Muscle layer of duodenum (tissue), 2 donors: ENCODE measurements at regions not wholly inside any gene's neighbourhood (a gene's known extent, or its start where the extent isn't known, plus 50 kb on each side); places are given as distances from the start of the nearest gene placed in this dataset.
"Not testable (repeated sequence)": the region's sequence is repeated elsewhere in the genome, so short reads cannot be mapped to it uniquely, and the experiment has no call there.

Experiments used
- H3K27ac ChIP-seq: one replicate; pipeline ENCODE4 v1.7.0; 2013; ENCODE audit warnings: mild to moderate bottlenecking, low read length
- H3K27me3 ChIP-seq: one replicate; pipeline ENCODE4 v1.7.0; 2013; ENCODE audit warnings: low read depth, mild to moderate bottlenecking, control low read depth, low read length
- H3K36me3 ChIP-seq, 2 donors: one replicate each; pipeline ENCODE4 v1.7.0; 2013; ENCODE audit warnings: low read length in 2 of 2, control low read depth in 1 of 2, mild to moderate bottlenecking in 1 of 2; ENCODE audit not compliant: insufficient read depth in 2 of 2, control insufficient read depth in 1 of 2
- H3K4me1 ChIP-seq, 2 donors: one replicate each; pipeline ENCODE4 v1.7.0; 2013; ENCODE audit warnings: low read length in 2 of 2, mild to moderate bottlenecking in 2 of 2, control low read depth in 1 of 2, moderate library complexity in 1 of 2; ENCODE audit not compliant: insufficient read depth in 2 of 2, control insufficient read depth in 1 of 2
- H3K4me3 ChIP-seq, 2 donors: one replicate each; pipeline ENCODE4 v1.7.0; 2013; ENCODE audit warnings: low read length in 2 of 2, low read depth in 1 of 2, mild to moderate bottlenecking in 1 of 2
- H3K9me3 ChIP-seq, 2 donors: one replicate each; pipeline ENCODE4 v1.7.0; 2013; ENCODE audit warnings: low read length in 2 of 2, control low read depth in 1 of 2, mild to moderate bottlenecking in 1 of 2; ENCODE audit not compliant: control insufficient read depth in 1 of 2
- donor health status: healthy.

GRCh38 chr10:109592391-109592790 is 330.9 kb downstream of the XPNPEP1 start:
- no peaks in the 10 kb centered on the region for H3K4me1 ChIP-seq
- no peaks in the 10 kb centered on the region for H3K27me3 ChIP-seq
- no peak overlapping the region for H3K4me3 ChIP-seq
- H3K27ac ChIP-seq: no peak overlapping the region
- peaks cover 0 to 2% of the 10 kb centered on the region in 2 donors for H3K9me3 ChIP-seq
- no peaks in the 10 kb centered on the region for H3K36me3 ChIP-seq

DNA sequence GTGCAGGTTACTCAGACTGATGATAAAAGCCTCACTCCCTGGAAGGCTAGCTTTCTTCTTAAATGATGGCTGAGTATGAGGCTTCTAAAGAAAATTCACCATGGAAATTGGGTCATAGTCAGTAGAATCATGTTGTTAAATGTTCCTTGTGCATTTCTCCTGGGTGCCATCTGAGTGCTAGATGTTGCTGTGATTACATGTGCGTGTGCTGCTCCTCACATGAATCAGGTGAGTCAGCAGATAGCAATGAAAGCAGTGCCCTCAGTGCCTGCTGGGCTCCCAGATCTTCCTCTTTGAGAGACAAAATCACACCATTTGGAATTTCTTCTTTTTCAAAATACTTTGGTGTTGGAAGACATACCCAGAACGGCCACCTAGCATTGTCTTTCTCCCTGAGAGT is 331.7 kb downstream of the XPNPEP1 start:
- H3K27ac ChIP-seq: no peak overlapping the region

DNA sequence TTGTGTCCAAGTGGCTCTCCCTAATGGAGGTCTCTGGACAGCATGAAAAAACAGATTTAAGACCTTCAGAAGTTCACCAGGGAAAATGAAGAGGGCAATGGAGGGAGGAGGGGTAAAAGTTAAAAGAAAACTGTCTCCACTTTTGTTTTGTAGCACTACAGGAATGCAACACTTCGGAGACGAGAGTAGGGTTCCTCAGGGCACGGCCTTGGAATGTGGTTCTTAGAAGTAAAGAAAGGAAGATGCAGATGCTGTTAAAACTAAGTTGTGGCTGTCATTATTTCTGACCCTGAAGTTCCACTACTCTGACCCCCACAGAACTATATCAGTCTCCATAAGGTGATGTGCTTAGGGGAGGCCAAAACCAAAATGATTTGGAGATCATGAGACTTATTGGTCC is 335.1 kb downstream of the XPNPEP1 start:
- Histone ChIP-seq H3K4me1 (no peaks in the 10 kb centered on the region), H3K9me3 (no peaks in the 10 kb centered on the region), H3K4me3 (no peak overlapping the region), H3K27ac (no peak overlapping the region), H3K27me3 (no peaks in the 10 kb centered on the region), H3K36me3 (no peaks in the 10 kb centered on the region)

More for the DNA sequence above, 331.7 kb downstream of the XPNPEP1 start:
- H3K27me3 ChIP-seq: no peaks in the 10 kb centered on the region
- H3K9me3 ChIP-seq: peaks cover 0 to 2% of the 10 kb centered on the region in 2 donors
- H3K4me3 ChIP-seq: no peak overlapping the region
- no peaks in the 10 kb centered on the region for H3K36me3 ChIP-seq
- H3K4me1 ChIP-seq: no peaks in the 10 kb centered on the region

DNA sequence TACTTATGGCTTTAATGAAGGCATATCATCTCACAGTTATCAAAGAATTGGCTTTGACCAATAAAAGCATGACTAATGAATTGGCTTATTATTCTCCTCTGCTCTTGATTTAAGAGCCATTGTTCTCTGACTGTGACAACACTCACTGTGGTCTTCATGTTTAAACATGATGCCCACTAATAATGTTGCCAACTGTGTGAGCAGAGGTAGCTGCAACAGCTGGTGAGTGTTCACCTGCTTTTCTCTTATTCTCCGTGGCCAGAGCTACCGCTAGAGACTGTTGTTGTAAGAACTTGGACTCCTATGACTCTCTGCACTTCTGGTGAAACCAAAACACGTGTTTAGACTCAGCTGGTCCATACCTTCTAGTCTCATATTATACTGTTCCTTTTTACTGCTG is 335.9 kb downstream of the XPNPEP1 start:
- H3K4me3 ChIP-seq: no peak overlapping the region
- no peaks in the 10 kb centered on the region for H3K36me3 ChIP-seq
- H3K27ac ChIP-seq: no peak overlapping the region
- H3K4me1 ChIP-seq: no peaks in the 10 kb centered on the region
- no peaks in the 10 kb centered on the region for H3K27me3 ChIP-seq
- no peaks in the 10 kb centered on the region for H3K9me3 ChIP-seq

DNA sequence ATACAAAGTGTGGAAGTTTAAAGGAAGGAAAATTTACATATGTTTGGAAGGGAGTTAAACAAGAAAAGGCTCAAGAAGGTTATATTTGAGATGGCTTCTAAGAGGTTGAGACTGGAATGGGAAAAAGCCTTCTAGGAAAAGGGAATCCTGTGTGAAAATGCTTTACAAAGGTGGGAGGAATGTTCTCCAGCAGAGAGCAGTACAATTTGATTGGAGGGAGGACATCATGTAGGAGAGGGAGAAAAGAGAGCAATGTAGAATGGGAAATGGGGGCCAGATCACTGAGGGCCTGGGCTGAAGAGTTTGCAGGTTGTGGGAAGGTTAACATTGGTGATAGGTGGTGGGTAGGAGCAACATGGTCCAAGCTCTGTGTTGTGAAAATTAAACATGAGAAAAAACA is 366.9 kb downstream of the XPNPEP1 start:
- Histone ChIP-seq H3K9me3 (no peaks in the 10 kb centered on the region), H3K4me3 (no peak overlapping the region), H3K4me1 (no peaks in the 10 kb centered on the region), H3K27ac (no peak overlapping the region), H3K36me3 (no peaks in the 10 kb centered on the region), H3K27me3 (no peaks in the 10 kb centered on the region)

DNA sequence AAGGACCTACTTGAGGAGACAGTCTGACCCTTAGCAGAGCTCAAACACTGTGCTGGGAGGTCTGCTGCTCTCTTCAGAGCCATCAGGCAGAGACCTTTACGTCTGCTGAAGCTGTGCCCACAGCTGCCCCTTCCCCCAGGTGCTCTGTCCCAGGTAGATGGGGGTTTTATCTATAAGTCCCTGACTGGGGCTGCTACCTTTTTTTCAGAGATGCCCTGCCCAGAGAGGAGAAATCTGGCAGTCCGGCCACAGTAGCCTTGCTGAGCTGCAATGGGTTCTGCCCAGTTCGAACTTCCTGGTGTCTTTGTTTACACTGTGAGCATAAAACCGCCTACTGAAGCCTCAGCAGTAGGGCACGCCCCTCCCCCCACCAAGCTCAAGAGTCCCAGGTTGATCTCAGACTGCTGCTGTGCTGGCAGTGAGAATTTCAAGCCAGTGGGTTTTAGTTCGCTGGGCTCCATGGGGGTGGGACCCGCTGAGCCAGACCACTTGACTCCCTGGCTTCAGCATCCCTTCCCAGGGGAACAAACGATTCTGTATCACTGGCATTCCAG is 381.2 kb downstream of the XPNPEP1 start:
- H3K36me3 ChIP-seq, H3K27ac ChIP-seq: not testable (repeated sequence)

DNA sequence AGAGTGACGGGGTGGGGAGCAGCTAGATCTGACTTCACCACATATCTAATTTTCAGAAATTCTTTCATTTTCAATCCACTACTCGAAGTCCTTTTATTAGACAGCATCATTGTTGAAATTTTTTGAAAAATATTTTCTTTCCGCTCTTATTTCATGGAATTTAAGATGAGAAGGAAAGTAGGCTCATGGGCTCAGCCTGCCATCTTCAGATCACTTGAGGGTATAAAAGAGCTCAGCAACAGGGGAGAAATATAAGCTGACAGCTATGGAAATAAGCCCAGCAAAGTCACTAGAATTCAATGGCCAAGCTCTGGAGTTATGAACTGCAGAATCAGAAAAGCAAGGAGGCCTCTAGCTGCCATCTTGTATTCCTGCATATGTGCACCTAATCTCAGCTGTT is 389.1 kb downstream of the XPNPEP1 start:
- no peaks in the 10 kb centered on the region for H3K36me3 ChIP-seq
- peaks cover 0 to 16% of the 10 kb centered on the region in 2 donors for H3K9me3 ChIP-seq
- no peak overlapping the region for H3K4me3 ChIP-seq
- no peaks in the 10 kb centered on the region for H3K4me1 ChIP-seq
- H3K27me3 ChIP-seq: no peaks in the 10 kb centered on the region
- H3K27ac ChIP-seq: no peak overlapping the region

More for the DNA sequence above, 381.2 kb downstream of the XPNPEP1 start:
- H3K4me1 ChIP-seq, H3K4me3 ChIP-seq, H3K27me3 ChIP-seq, H3K9me3 ChIP-seq: not testable (repeated sequence)

DNA sequence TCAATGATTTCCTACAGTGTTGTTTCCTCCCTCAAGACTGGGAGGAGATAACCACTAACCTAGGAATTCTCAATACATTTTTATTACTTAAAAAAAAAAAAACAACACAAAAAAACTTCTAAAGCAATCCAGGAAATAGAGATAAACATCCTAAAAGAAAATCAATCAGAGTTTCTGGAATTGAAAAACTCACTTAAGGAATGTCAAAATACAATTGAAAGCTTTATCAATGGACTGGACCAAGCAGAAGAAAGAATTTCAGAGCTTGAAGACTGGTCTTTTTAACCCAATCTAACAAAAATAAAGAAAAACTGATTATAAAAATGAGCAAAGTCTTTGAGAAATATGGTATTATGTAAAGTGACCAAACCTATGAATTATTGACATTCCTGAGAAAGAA is 394.1 kb downstream of the XPNPEP1 start:
- H3K4me1 ChIP-seq: no peaks in the 10 kb centered on the region
- H3K4me3 ChIP-seq: no peak overlapping the region
- H3K36me3 ChIP-seq: no peaks in the 10 kb centered on the region
- H3K9me3 ChIP-seq: peaks cover 0 to 30% of the 10 kb centered on the region in 2 donors
- no peaks in the 10 kb centered on the region for H3K27me3 ChIP-seq
- H3K27ac ChIP-seq: no peak overlapping the region

GRCh38 chr10:109517748-109518147 is 405.6 kb downstream of the XPNPEP1 start:
- H3K27me3 ChIP-seq: no peaks in the 10 kb centered on the region
- no peak overlapping the region for H3K27ac ChIP-seq
- H3K36me3 ChIP-seq: no peaks in the 10 kb centered on the region
- H3K4me3 ChIP-seq: no peak overlapping the region
- no peaks in the 10 kb centered on the region for H3K4me1 ChIP-seq
- peaks cover 0 to 10% of the 10 kb centered on the region in 2 donors for H3K9me3 ChIP-seq

DNA sequence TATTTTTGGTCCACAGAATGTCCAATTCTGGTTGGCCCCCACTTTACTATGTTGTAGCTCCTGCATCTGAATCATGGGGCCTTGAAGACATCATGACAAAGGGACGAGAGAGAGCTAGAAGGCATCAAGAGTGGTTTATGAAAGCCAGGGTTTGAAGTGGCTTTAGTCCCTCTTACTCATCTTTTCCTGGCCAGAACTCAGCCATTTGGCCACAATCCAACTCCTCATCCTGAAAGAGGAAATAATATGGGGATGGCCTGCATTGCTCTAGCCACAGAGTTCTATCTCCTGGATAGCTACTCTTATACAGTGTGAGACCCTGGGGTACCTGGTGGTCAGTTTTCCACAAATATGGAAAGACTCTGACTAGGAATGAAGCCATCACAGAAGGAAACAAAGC is 418.9 kb downstream of the XPNPEP1 start:
- no peaks in the 10 kb centered on the region for H3K27me3 ChIP-seq
- H3K4me3 ChIP-seq: no peak overlapping the region
- no peaks in the 10 kb centered on the region for H3K4me1 ChIP-seq
- no peaks in the 10 kb centered on the region for H3K9me3 ChIP-seq
- no peaks in the 10 kb centered on the region for H3K36me3 ChIP-seq
- no peak overlapping the region for H3K27ac ChIP-seq

GRCh38 chr10:109487691-109488090 is 435.6 kb downstream of the XPNPEP1 start:
- Histone ChIP-seq H3K27me3 (no peaks in the 10 kb centered on the region), H3K4me3 (no peak overlapping the region), H3K9me3 (no peaks in the 10 kb centered on the region), H3K36me3 (no peaks in the 10 kb centered on the region), H3K27ac (no peak overlapping the region), H3K4me1 (no peaks in the 10 kb centered on the region)

GRCh38 chr10:109480836-109481235 is 442.5 kb downstream of the XPNPEP1 start:
- H3K27me3 ChIP-seq: no peaks in the 10 kb centered on the region
- no peaks in the 10 kb centered on the region for H3K36me3 ChIP-seq
- no peaks in the 10 kb centered on the region for H3K4me1 ChIP-seq
- H3K4me3 ChIP-seq: no peak overlapping the region
- no peak overlapping the region for H3K27ac ChIP-seq
- no peaks in the 10 kb centered on the region for H3K9me3 ChIP-seq
